Smooth muscle cell (in vitro differentiated cells): ENCODE measurements at regions not wholly inside any gene's neighbourhood (a gene's known extent, or its start where the extent isn't known, plus 50 kb on each side); places are given as distances from the start of the nearest gene placed in this dataset.
A peak's percentile ranks its signal among the peaks of the same experiment; 100 is the strongest.

Experiments used
- DNase-seq: peaks from one replicate; lab custom pipeline; 2025; ENCODE audit not compliant: unreplicated experiment; lab: John Stamatoyannopoulos, UW
- H2AFZ ChIP-seq: fragments of 200-600 bp; sonication (generic); 2 replicates; pipeline ENCODE4 v1.6.0; 2016; ENCODE audit warnings: antibody characterized with exemption, low read depth, mild to moderate bottlenecking
- H3F3A ChIP-seq: fragments of 200-600 bp; sonication (generic); 2 replicates; pipeline ENCODE4 v1.6.0; 2017; ENCODE audit warnings: antibody characterized with exemption, low read depth
- H3K27ac ChIP-seq: fragments of 200-600 bp; sonication (generic); 2 replicates; pipeline ENCODE4 v1.5.1; 2016; ENCODE audit warnings: low read depth, mild to moderate bottlenecking
- H3K27me3 ChIP-seq: fragments of 200-600 bp; sonication (generic); 2 replicates; pipeline ENCODE4 v1.6.1; 2016; ENCODE audit warnings: low read depth, mild to moderate bottlenecking
- H3K36me3 ChIP-seq: fragments of 200-600 bp; sonication (generic); 2 replicates; pipeline ENCODE4 v1.5.1; 2016; ENCODE audit warnings: low read depth
- H3K4me1 ChIP-seq: fragments of 200-600 bp; sonication (generic); 2 replicates; pipeline ENCODE4 v1.5.1; 2016; ENCODE audit warnings: low read depth
- H3K4me2 ChIP-seq: fragments of 200-600 bp; sonication (generic); 2 replicates; pipeline ENCODE4 v1.6.0; 2016; ENCODE audit warnings: mild to moderate bottlenecking
- H3K4me3 ChIP-seq: fragments of 200-600 bp; sonication (generic); 2 replicates; pipeline ENCODE4 v1.5.1; 2016; ENCODE audit warnings: mild to moderate bottlenecking
- H3K79me2 ChIP-seq: fragments of 200-600 bp; sonication (generic); 2 replicates; pipeline ENCODE4 v1.6.0; 2016; ENCODE audit warnings: low read depth, mild to moderate bottlenecking
- H3K9ac ChIP-seq: fragments of 200-600 bp; sonication (generic); 2 replicates; pipeline ENCODE4 v1.6.0; 2016; ENCODE audit warnings: low read depth
- H3K9me3 ChIP-seq: fragments of 200-600 bp; sonication (generic); replicated peaks from 2 replicates; pipeline ENCODE4 v1.5.1; 2016; ENCODE audit warnings: low read depth
- H4K20me1 ChIP-seq: fragments of 200-600 bp; sonication (generic); 2 replicates; pipeline ENCODE4 v1.6.0; 2016; ENCODE audit warnings: low read depth
- CTCF ChIP-seq: fragments of 200-600 bp; sonication (generic); IDR thresholded peaks from 2 replicates; pipeline ENCODE4 v1.5.1; 2017; ENCODE audit warnings: borderline replicate concordance, mild to moderate bottlenecking, antibody characterized with exemption; ENCODE audit not compliant: insufficient read depth, poor library complexity, severe bottlenecking
- WGBS: methylation state at CpG from one replicate; pipeline ENCODE4 v1.1.7; 2016; ENCODE audit warnings: low lambda C conversion rate; 5-methylcytosine and 5-hydroxymethylcytosine counted together

GRCh38 chr12:90339837-90340236, 615.1 kb downstream of the CCER1 start:
- Histone ChIP-seq H3K79me2 (no peaks in the 10 kb centered on the region), H3K4me2 (no peak overlapping the region), H3K9me3 (no peaks in the 10 kb centered on the region), H2AFZ (no peak overlapping the region), H3K4me1 (peaks cover 4% of the 10 kb centered on the region), H4K20me1 (no peaks in the 10 kb centered on the region), H3K27me3 (no peaks in the 10 kb centered on the region), H3K27ac (no peak overlapping the region), H3K36me3 (no peaks in the 10 kb centered on the region), H3K9ac (no peak overlapping the region), H3F3A (no peaks in the 10 kb centered on the region), H3K4me3 (no peak overlapping the region)
- no peak for DNase-seq
- 73% methylated on average over 4 of the region's 4 CpGs for WGBS
- TF ChIP-seq CTCF: no peak

GRCh38 chr12:90338365-90338764, 616.6 kb downstream of the CCER1 start:
- Histone ChIP-seq H3K4me2 (no peak overlapping the region), H3K4me3 (no peak overlapping the region), H3K36me3 (no peaks in the 10 kb centered on the region), H3K4me1 (peaks cover 4% of the 10 kb centered on the region), H3K9ac (no peak overlapping the region), H3K27me3 (no peaks in the 10 kb centered on the region), H3K79me2 (no peaks in the 10 kb centered on the region), H2AFZ (no peak overlapping the region), H3K27ac (no peak overlapping the region), H3F3A (no peaks in the 10 kb centered on the region), H4K20me1 (no peaks in the 10 kb centered on the region), H3K9me3 (no peaks in the 10 kb centered on the region)
- no peak for TF ChIP-seq CTCF
- WGBS: 35% methylated on average over 2 of the region's 2 CpGs
- no peak for DNase-seq

GRCh38 chr12:90337018-90337417, 618.0 kb downstream of the CCER1 start:
- H3K79me2 ChIP-seq: no peaks in the 10 kb centered on the region
- TF ChIP-seq CTCF: no peak
- DNase-seq: no peak

GRCh38 chr12:90335566-90335965, 619.4 kb downstream of the CCER1 start:
- Histone ChIP-seq H3K27me3 (no peaks in the 10 kb centered on the region), H3F3A (no peaks in the 10 kb centered on the region), H3K27ac (no peak overlapping the region), H3K4me3 (no peak overlapping the region), H4K20me1 (no peaks in the 10 kb centered on the region), H3K4me2 (no peak overlapping the region), H3K36me3 (no peaks in the 10 kb centered on the region), H3K79me2 (no peaks in the 10 kb centered on the region), H3K9me3 (no peaks in the 10 kb centered on the region), H3K4me1 (peaks cover 4% of the 10 kb centered on the region), H3K9ac (no peak overlapping the region), H2AFZ (no peak overlapping the region)
- no peak for DNase-seq
- TF ChIP-seq CTCF: no peak
- 78% methylated on average over 1 of the region's 1 CpG for WGBS

More at GRCh38 chr12:90337018-90337417, 618.0 kb downstream of the CCER1 start:
- Histone ChIP-seq H2AFZ (peak overlapping the region; percentile 21), H3K4me3 (no peak overlapping the region), H3F3A (no peaks in the 10 kb centered on the region), H3K9me3 (no peaks in the 10 kb centered on the region), H3K4me1 (peaks cover 4% of the 10 kb centered on the region), H3K36me3 (no peaks in the 10 kb centered on the region), H3K4me2 (no peak overlapping the region), H3K27ac (no peak overlapping the region), H4K20me1 (no peaks in the 10 kb centered on the region), H3K9ac (no peak overlapping the region), H3K27me3 (no peaks in the 10 kb centered on the region)
